IMR-90 (cell line): ENCODE measurements at regions not wholly inside any gene's neighbourhood (a gene's known extent, or its start where the extent isn't known, plus 50 kb on each side); places are given as distances from the start of the nearest gene placed in this dataset.

Source experiments
- ATAC-seq: fragments of 200-7000 bp; cut with Tn5 transposase; 2 replicates; pipeline ENCODE4 v1.9.1; 2020; ENCODE audit warnings: low read depth, mild to moderate bottlenecking, moderate library complexity
- BruUV-seq: library from RNA; stranded (reverse); fragments of 400-500 nt; replicated peaks from 2 replicates; lab custom pipeline; 2021; lab: Mats Ljungman, UMichigan
- CTCF ChIA-PET: fragments of 300-600 bp; formaldehyde crosslinking; extraction: SDS; loops from one replicate; lab custom pipeline; 2021; ENCODE audit warnings: antibody characterized with exemption; lab: Yijun Ruan, JAX
- POLR2A ChIA-PET: fragments of 300-600 bp; sonication (Branson Sonifier 250); formaldehyde crosslinking; loops from one replicate; lab custom pipeline; 2022; ENCODE audit warnings: antibody characterized with exemption; ENCODE audit not compliant: unreplicated experiment; lab: Charles Lee
- DNase-seq: peaks from one replicate; pipeline ENCODE4 v3.0.0; 2013
- H2AFZ ChIP-seq: replicated peaks from 2 replicates; pipeline ENCODE3; 2013; ENCODE audit warnings: low read length, mild to moderate bottlenecking; ENCODE audit not compliant: poor library complexity
- H2AK5ac ChIP-seq: 2 replicates; pipeline ENCODE4 v1.6.1; 2013; ENCODE audit warnings: low read depth, low read length, inconsistent platforms
- H2AK9ac ChIP-seq: replicated peaks from 2 replicates; pipeline ENCODE3; 2013; ENCODE audit warnings: mild to moderate bottlenecking, low read depth, low read length, moderate library complexity; ENCODE audit not compliant: poor library complexity
- H2BK120ac ChIP-seq: 2 replicates; pipeline ENCODE4 v1.6.1; 2013; ENCODE audit warnings: low read depth, low read length, inconsistent platforms
- H2BK15ac ChIP-seq: 3 replicates; pipeline ENCODE4 v1.6.1; 2013; ENCODE audit warnings: low read depth, low read length, inconsistent platforms
- H2BK20ac ChIP-seq: 2 replicates; pipeline ENCODE4 v1.6.1; 2013; ENCODE audit warnings: low read depth, mild to moderate bottlenecking, inconsistent platforms, low read length, moderate library complexity
- H2BK5ac ChIP-seq: 2 replicates; pipeline ENCODE4 v1.6.1; 2013; ENCODE audit warnings: mild to moderate bottlenecking, low read depth, low read length, inconsistent platforms; ENCODE audit not compliant: poor library complexity, severe bottlenecking
- H3K14ac ChIP-seq: replicated peaks from 2 replicates; pipeline ENCODE4 v1.6.1; 2013; ENCODE audit warnings: low read depth, low read length, inconsistent platforms
- H3K18ac ChIP-seq: 2 replicates; pipeline ENCODE4 v1.6.1; 2013; ENCODE audit warnings: low read depth, low read length, control low read depth
- H3K23ac ChIP-seq: 2 replicates; pipeline ENCODE4 v1.6.1; 2013; ENCODE audit warnings: low read depth, low read length, inconsistent platforms
- H3K27ac ChIP-seq: 2 replicates; pipeline ENCODE4 v1.5.1; 2013; ENCODE audit warnings: mild to moderate bottlenecking, control low read depth, low read length; ENCODE audit not compliant: insufficient read depth
- H3K27me3 ChIP-seq: 2 replicates; pipeline ENCODE4 v1.6.1; 2013; ENCODE audit warnings: low read length; ENCODE audit not compliant: control insufficient read depth, insufficient read depth
- H3K36me3 ChIP-seq: 2 replicates; pipeline ENCODE4 v1.6.1; 2013; ENCODE audit warnings: low read length, mixed read lengths; ENCODE audit not compliant: control insufficient read depth, insufficient read depth
- H3K4ac ChIP-seq: 2 replicates; pipeline ENCODE4 v1.6.1; 2013; ENCODE audit warnings: low read depth, low read length, inconsistent platforms
- H3K4me1 ChIP-seq: 2 replicates; pipeline ENCODE4 v1.6.1; 2013; ENCODE audit warnings: low read length, mixed read lengths; ENCODE audit not compliant: control insufficient read depth, insufficient read depth
- H3K4me2 ChIP-seq: 2 replicates; pipeline ENCODE4 v1.6.1; 2013; ENCODE audit warnings: low read depth, mild to moderate bottlenecking, control low read depth, low read length, moderate library complexity
- H3K4me3 ChIP-seq: 2 replicates; pipeline ENCODE4 v1.5.1; 2013; ENCODE audit warnings: low read depth, mild to moderate bottlenecking, control low read depth, low read length, moderate library complexity; ENCODE audit not compliant: insufficient read depth
- H3K56ac ChIP-seq: 2 replicates; pipeline ENCODE4 v1.6.1; 2013; ENCODE audit warnings: low read length, inconsistent platforms; ENCODE audit not compliant: insufficient read depth; ENCODE audit errors: extremely low read depth
- H3K79me1 ChIP-seq, 2 experiments: 2 replicates each; pipeline ENCODE4 v1.6.1; 2013; ENCODE audit warnings: low read length in 2 of 2, inconsistent platforms in 1 of 2, low read depth in 1 of 2
- H3K9ac ChIP-seq: 2 replicates; pipeline ENCODE4 v1.6.1; 2013; ENCODE audit warnings: low read depth, low read length, control low read depth
- H3K9me1 ChIP-seq: 2 replicates; pipeline ENCODE4 v1.6.1; 2013; ENCODE audit warnings: low read length, inconsistent platforms; ENCODE audit not compliant: insufficient read depth
- H3K9me3 ChIP-seq: 2 replicates; pipeline ENCODE4 v1.6.1; 2013; ENCODE audit warnings: low read length; ENCODE audit not compliant: control insufficient read depth, insufficient read depth
- H4K20me1 ChIP-seq: 2 replicates; pipeline ENCODE4 v1.6.1; 2013; ENCODE audit warnings: low read length, inconsistent platforms; ENCODE audit not compliant: insufficient read depth
- H4K5ac ChIP-seq: 2 replicates; pipeline ENCODE4 v1.6.1; 2013; ENCODE audit warnings: mild to moderate bottlenecking, low read depth, low read length, control low read depth
- H4K8ac ChIP-seq, 2 experiments: 2 replicates each; pipeline ENCODE4 v1.6.1; 2013; ENCODE audit warnings: low read depth in 2 of 2, low read length in 2 of 2, control low read depth in 1 of 2, inconsistent platforms in 1 of 2
- H4K91ac ChIP-seq: 2 replicates; pipeline ENCODE4 v1.6.1; 2013; ENCODE audit warnings: low read depth, low read length, inconsistent platforms; ENCODE audit not compliant: insufficient read depth
- BHLHE40 ChIP-seq: fragments of 150-350 bp; IDR thresholded peaks from 2 replicates; pipeline ENCODE4 v1.6.1; 2016; ENCODE audit warnings: mild to moderate bottlenecking, low read depth, low read length
- FOS ChIP-seq: fragments of 150-350 bp; IDR thresholded peaks from 2 replicates; pipeline ENCODE4 v1.6.1; 2016; ENCODE audit warnings: low read depth, low read length
- MAZ ChIP-seq: IDR thresholded peaks from 2 replicates; pipeline ENCODE4 v1.6.1; 2012; ENCODE audit warnings: low read depth, mild to moderate bottlenecking, low read length, improper control_type of control experiment, moderate library complexity, borderline replicate concordance
- RCOR1 ChIP-seq: IDR thresholded peaks from 2 replicates; pipeline ENCODE4 v1.6.1; 2012; ENCODE audit warnings: mild to moderate bottlenecking, low read length, improper control_type of control experiment; ENCODE audit not compliant: insufficient replicate concordance
- dilution Hi-C: fragments of 300-500 bp; cut with HindIII; formaldehyde crosslinking; loops from one replicate; pipeline ENCODE4 v1.14.3; 2018; ENCODE audit warnings: low sequenced_read_pairs; ENCODE audit not compliant: unreplicated experiment
- in situ Hi-C: fragments of 300-500 bp; cut with MboI; formaldehyde crosslinking; loops from 3 replicates; pipeline ENCODE4 v1.14.3; 2019; ENCODE audit warnings: low sequenced_read_pairs, inconsistent platforms, mixed read lengths
- intact Hi-C: fragments of 100-400 bp; cut with micrococcal nuclease; formaldehyde crosslinking; loops from 2 replicates; pipeline ENCODE4 v1.10.0; 2022
- TF ChIP-seq, protein P1 (sequence below): fragments of 150-350 bp; IDR thresholded peaks from 2 replicates; pipeline ENCODE4 v1.6.1; 2016; ENCODE audit warnings: low read depth, mild to moderate bottlenecking, low read length, moderate library complexity, borderline replicate concordance
- TF ChIP-seq, protein P2 (sequence below): fragments of 150-350 bp; IDR thresholded peaks from 2 replicates; pipeline ENCODE4 v1.6.1; 2017; ENCODE audit warnings: mild to moderate bottlenecking, antibody characterized with exemption, low read length, low read depth

DNA sequence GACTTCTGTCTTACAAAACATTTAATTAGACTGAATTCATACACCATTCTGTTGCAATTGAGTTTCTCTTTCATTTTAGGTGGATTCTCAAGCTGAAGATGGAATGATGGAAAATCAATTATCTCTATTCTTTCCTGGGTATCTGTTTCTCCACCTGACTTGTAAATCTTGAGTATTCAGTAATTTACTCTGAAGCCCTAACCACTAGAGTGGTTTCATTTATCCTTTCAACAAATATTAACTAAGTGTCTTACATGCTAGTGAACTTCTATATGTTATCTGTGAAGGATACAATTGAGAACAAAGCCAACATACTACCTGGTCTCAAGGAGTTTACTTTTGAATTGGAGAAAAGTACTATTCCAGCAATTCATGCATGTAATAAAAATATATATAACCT is 94.1 kb upstream of the ZNF804A start:
- no TSS peak for BruUV-seq
- CTCF ChIA-PET: no interaction called here

More for the DNA sequence above, 94.1 kb upstream of the ZNF804A start:
- in situ Hi-C loops (no loop called here), dilution Hi-C loops (no loop called here), intact Hi-C loops (no loop called here)
- TF ChIP-seq MAZ (no peak), FOS (no peak), RCOR1 (no peak), BHLHE40 (no peak)
- TF ChIP-seq, protein P1, sequence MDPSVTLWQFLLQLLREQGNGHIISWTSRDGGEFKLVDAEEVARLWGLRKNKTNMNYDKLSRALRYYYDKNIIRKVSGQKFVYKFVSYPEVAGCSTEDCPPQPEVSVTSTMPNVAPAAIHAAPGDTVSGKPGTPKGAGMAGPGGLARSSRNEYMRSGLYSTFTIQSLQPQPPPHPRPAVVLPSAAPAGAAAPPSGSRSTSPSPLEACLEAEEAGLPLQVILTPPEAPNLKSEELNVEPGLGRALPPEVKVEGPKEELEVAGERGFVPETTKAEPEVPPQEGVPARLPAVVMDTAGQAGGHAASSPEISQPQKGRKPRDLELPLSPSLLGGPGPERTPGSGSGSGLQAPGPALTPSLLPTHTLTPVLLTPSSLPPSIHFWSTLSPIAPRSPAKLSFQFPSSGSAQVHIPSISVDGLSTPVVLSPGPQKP: no peak
- TF ChIP-seq, protein P2, sequence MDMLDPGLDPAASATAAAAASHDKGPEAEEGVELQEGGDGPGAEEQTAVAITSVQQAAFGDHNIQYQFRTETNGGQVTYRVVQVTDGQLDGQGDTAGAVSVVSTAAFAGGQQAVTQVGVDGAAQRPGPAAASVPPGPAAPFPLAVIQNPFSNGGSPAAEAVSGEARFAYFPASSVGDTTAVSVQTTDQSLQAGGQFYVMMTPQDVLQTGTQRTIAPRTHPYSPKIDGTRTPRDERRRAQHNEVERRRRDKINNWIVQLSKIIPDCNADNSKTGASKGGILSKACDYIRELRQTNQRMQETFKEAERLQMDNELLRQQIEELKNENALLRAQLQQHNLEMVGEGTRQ: no peak
- Histone ChIP-seq H2BK20ac (no peak overlapping the region), H2AK9ac (no peak overlapping the region), H3K14ac (no peak overlapping the region), H4K5ac (no peak overlapping the region), H3K4ac (no peak overlapping the region), H3K56ac (no peak overlapping the region), H3K79me1 (no peaks in the 10 kb centered on the region), H4K91ac (no peak overlapping the region), H3K4me2 (no peak overlapping the region), H3K18ac (no peak overlapping the region), H2BK120ac (no peak overlapping the region), H3K4me3 (no peak overlapping the region), H4K8ac (no peak overlapping the region), H4K20me1 (no peaks in the 10 kb centered on the region), H2AFZ (no peak overlapping the region), H3K23ac (no peak overlapping the region), H3K9me3 (no peaks in the 10 kb centered on the region), H3K36me3 (no peaks in the 10 kb centered on the region), H3K27me3 (no peaks in the 10 kb centered on the region), H3K4me1 (no peaks in the 10 kb centered on the region), H2AK5ac (no peak overlapping the region), H3K9me1 (no peaks in the 10 kb centered on the region), H2BK15ac (no peak overlapping the region), H3K9ac (no peak overlapping the region), H2BK5ac (no peak overlapping the region), H3K27ac (no peak overlapping the region)
- POLR2A ChIA-PET: no interaction called here
- DNase-seq (no peak), ATAC-seq (no peak)
